Prostate gland (tissue), 2 donors: ENCODE measurements at regions not wholly inside any gene's neighbourhood (a gene's known extent, or its start where the extent isn't known, plus 50 kb on each side); places are given as distances from the start of the nearest gene placed in this dataset.

ENCODE experiments used
- DNase-seq: peaks from one replicate; pipeline ENCODE4 v3.0.0-alpha.2; 2019; ENCODE audit warnings: low spot score
- H3K27ac ChIP-seq, 2 donors: fragments of 200-600 bp; sonication (generic); 2 replicates each; pipeline ENCODE4 v1.5.1; 2017 to 2019
- H3K27me3 ChIP-seq: fragments of 200-600 bp; sonication (generic); replicated peaks from 2 replicates; pipeline ENCODE4 v1.5.1; 2019; ENCODE audit not compliant: insufficient read depth
- H3K36me3 ChIP-seq, 2 donors: fragments of 200-600 bp; sonication (generic); 1 replicate in 1 of 2; 2 replicates in 1 of 2; pipeline versions ENCODE4 v1.5.1 to v1.8.1; 2017 to 2019
- H3K4me1 ChIP-seq: fragments of 200-600 bp; sonication (generic); replicated peaks from 2 replicates; pipeline ENCODE4 v1.5.1; 2019
- H3K4me3 ChIP-seq, 2 donors: fragments of 200-600 bp; sonication (generic); 2 replicates each; pipeline ENCODE4 v1.5.1; 2017 to 2019
- H3K9me3 ChIP-seq: fragments of 200-600 bp; sonication (generic); 2 replicates; pipeline ENCODE4 v1.5.1; 2017
- POLR2A ChIP-seq: fragments of 450-650 bp; IDR thresholded peaks from one replicate; pipeline ENCODE4 v1.6.1; 2016; ENCODE audit warnings: antibody characterized with exemption, mild to moderate bottlenecking
- POLR2AphosphoS5 ChIP-seq: sonication (generic); formaldehyde crosslinking; IDR thresholded peaks from one replicate; pipeline ENCODE4 v1.6.1; 2017; ENCODE audit warnings: antibody characterized with exemption
- WGBS: methylation state at CpG from one replicate; pipeline ENCODE4 v1.1.5; 2018; 5-methylcytosine and 5-hydroxymethylcytosine counted together
- intact Hi-C: fragments of 100-400 bp; cut with DNase I; formaldehyde crosslinking; loops from one replicate; pipeline ENCODE4 v1.14.2; 2022
- TF ChIP-seq, protein P1 (sequence below), 4 experiments: fragments of 200-600 bp in 2 of 4; fragments of 450-650 bp in 2 of 4; sonication (generic) in 2 of 4; IDR thresholded peaks; 1 replicate in 3 of 4; 2 replicates in 1 of 4; pipeline ENCODE4 v1.5.1; 2016 to 2019; ENCODE audit warnings: antibody characterized with exemption in 4 of 4, mild to moderate bottlenecking in 2 of 4, moderate library complexity in 2 of 4

- intact Hi-C loops, result loop anchor here (10.0 kb wide), 1 partner anchor 357 kb away; no protein-coding TSS in a partner anchor
- Histone ChIP-seq H3K4me3 (no peak overlapping the region), H3K27me3 (no peaks in the 10 kb centered on the region), H3K9me3 (no peaks in the 10 kb centered on the region), H3K27ac (no peak overlapping the region), H3K4me1 (no peaks in the 10 kb centered on the region), H3K36me3 (no peaks in the 10 kb centered on the region)
- WGBS, result 32% methylated on average over 2 of the region's 2 CpGs
- DNase-seq, result no peak
- no peak for TF ChIP-seq POLR2AphosphoS5
- TF ChIP-seq POLR2A, result no peak
- TF ChIP-seq, protein P1, sequence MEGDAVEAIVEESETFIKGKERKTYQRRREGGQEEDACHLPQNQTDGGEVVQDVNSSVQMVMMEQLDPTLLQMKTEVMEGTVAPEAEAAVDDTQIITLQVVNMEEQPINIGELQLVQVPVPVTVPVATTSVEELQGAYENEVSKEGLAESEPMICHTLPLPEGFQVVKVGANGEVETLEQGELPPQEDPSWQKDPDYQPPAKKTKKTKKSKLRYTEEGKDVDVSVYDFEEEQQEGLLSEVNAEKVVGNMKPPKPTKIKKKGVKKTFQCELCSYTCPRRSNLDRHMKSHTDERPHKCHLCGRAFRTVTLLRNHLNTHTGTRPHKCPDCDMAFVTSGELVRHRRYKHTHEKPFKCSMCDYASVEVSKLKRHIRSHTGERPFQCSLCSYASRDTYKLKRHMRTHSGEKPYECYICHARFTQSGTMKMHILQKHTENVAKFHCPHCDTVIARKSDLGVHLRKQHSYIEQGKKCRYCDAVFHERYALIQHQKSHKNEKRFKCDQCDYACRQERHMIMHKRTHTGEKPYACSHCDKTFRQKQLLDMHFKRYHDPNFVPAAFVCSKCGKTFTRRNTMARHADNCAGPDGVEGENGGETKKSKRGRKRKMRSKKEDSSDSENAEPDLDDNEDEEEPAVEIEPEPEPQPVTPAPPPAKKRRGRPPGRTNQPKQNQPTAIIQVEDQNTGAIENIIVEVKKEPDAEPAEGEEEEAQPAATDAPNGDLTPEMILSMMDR (IDR thresholded peaks at IDR 0.05), result no peak
Measured at GRCh38 chr12:58341791-58342190, 400.4 kb downstream of the ATP23 start.

DNA sequence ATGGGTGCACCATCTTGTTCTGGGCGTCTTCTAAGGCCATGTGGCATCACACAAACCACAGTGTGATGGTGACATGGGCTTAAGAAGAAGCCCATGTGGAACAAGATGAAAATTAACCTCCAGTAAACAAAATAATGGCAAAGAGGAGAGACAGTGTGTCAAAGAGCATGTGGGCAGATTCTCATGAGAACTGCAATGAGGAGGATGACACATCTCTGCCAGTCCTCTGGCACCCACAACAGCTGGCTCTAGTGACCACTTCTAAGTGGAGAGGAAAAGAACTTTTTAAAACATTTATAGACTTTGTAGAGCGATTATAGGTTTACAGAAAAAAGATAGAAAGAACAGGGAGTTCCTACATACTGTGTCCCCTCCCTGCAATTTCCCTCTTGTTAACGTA is 401.4 kb downstream of the ATP23 start:
- Histone ChIP-seq H3K4me3 (no peak overlapping the region), H3K4me1 (no peaks in the 10 kb centered on the region), H3K27ac (no peak overlapping the region), H3K27me3 (no peaks in the 10 kb centered on the region), H3K36me3 (no peaks in the 10 kb centered on the region), H3K9me3 (no peaks in the 10 kb centered on the region)
- intact Hi-C loops, result loop anchor here (10.0 kb wide), 1 partner anchor 358 kb away; no protein-coding TSS in a partner anchor
- 68% methylated on average over 3 of the region's 3 CpGs for WGBS
- TF ChIP-seq POLR2A (no peak), POLR2AphosphoS5 (no peak)
- TF ChIP-seq, protein P1 (IDR thresholded peaks at IDR 0.05), result no peak
- DNase-seq, result no peak

- intact Hi-C loops, result loop anchor here (5.0 to 10.0 kb wide), 4 partner anchors 191 to 806 kb away; no protein-coding TSS in a partner anchor
- Histone ChIP-seq H3K9me3 (no peaks in the 10 kb centered on the region), H3K27ac (no peak overlapping the region), H3K36me3 (no peaks in the 10 kb centered on the region), H3K27me3 (no peaks in the 10 kb centered on the region), H3K4me1 (no peaks in the 10 kb centered on the region), H3K4me3 (no peak overlapping the region)
- DNase-seq, result no peak
- TF ChIP-seq, protein P1 (IDR thresholded peaks at IDR 0.05), result peak; percentile 48 to 85 (median 80)
- no peak for TF ChIP-seq POLR2AphosphoS5
- TF ChIP-seq POLR2A, result no peak
- 33% methylated on average over 7 of the region's 7 CpGs for WGBS
Measured at GRCh38 chr12:58346032-58346632, 404.8 kb downstream of the ATP23 start.

DNA sequence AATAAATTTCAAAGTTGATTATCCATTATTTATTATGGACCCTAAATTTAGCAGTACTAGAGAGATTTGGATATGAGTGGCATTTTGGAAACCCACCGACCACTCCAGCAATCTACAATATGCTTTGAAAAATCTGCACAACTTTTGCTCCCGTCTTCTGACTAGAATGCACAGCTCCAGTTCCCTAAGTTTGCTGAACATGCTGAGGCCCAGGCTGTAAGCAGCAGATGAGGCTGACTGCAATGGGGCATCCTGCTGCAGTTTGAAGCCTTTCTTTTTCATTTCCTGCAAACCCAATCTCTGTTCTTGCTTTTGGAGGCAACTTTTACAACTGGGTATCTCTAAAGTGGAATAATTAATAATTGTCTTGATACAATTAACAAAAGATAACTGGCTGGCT is 405.8 kb downstream of the ATP23 start:
- 96% methylated on average over 2 of the region's 2 CpGs for WGBS
- TF ChIP-seq POLR2A, result no peak
- TF ChIP-seq, protein P1 (IDR thresholded peaks at IDR 0.05), result no peak
- intact Hi-C loops, result loop anchor here (5.0 to 10.0 kb wide), 4 partner anchors 190 to 805 kb away; no protein-coding TSS in a partner anchor

DNA sequence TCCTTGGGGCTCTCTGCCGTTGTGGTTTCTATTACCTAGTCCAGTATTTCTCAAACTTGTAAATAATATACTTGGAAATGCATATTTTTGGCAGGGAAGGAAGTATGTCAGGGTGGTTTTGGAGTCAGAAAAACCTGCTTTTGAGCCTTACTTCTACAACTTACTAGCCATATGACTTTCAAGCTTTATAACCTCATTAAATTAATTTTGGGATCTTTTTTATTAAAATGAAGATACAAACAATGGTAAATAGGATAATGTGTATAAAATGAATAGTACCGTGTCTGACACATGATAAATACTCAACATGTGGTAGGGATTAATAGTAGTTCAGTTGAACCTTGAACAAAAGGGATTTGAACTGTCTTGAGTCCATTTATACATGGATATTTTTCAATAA is 406.3 kb downstream of the ATP23 start:
- no peak for TF ChIP-seq POLR2AphosphoS5
- TF ChIP-seq POLR2A, result no peak
- TF ChIP-seq, protein P1 (IDR thresholded peaks at IDR 0.05), result no peak
- H3K4me1 ChIP-seq, result no peaks in the 10 kb centered on the region
- no peaks in the 10 kb centered on the region for H3K36me3 ChIP-seq
- no peak overlapping the region for H3K4me3 ChIP-seq
- intact Hi-C loops, result loop anchor here (5.0 to 10.0 kb wide), 4 partner anchors 190 to 805 kb away; no protein-coding TSS in a partner anchor
- 68% methylated on average over 2 of the region's 2 CpGs for WGBS
- H3K27ac ChIP-seq, result no peak overlapping the region
- DNase-seq, result no peak
- H3K27me3 ChIP-seq, result no peaks in the 10 kb centered on the region
- H3K9me3 ChIP-seq, result no peaks in the 10 kb centered on the region

More for the DNA sequence above, 405.8 kb downstream of the ATP23 start:
- DNase-seq, result no peak
- Histone ChIP-seq H3K27ac (no peak overlapping the region), H3K27me3 (no peaks in the 10 kb centered on the region), H3K4me1 (no peaks in the 10 kb centered on the region), H3K9me3 (no peaks in the 10 kb centered on the region), H3K36me3 (no peaks in the 10 kb centered on the region), H3K4me3 (no peak overlapping the region)
